BJ (cell line): ENCODE measurements at regions not wholly inside any gene's neighbourhood (a gene's known extent, or its start where the extent isn't known, plus 50 kb on each side); places are given as distances from the start of the nearest gene placed in this dataset.

Experiments
- CTCF ChIA-PET: fragments of 350-600 bp; formaldehyde crosslinking; extraction: SDS; loops from one replicate; lab custom pipeline; 2021; ENCODE audit warnings: antibody characterized with exemption, inconsistent platforms; lab: Yijun Ruan, JAX
- POLR2A ChIA-PET: fragments of 300-600 bp; sonication (Branson Sonifier 250); formaldehyde crosslinking; extraction: SDS; loops from one replicate; lab custom pipeline; 2021; ENCODE audit warnings: antibody characterized with exemption; lab: Charles Lee
- DNase-seq: peaks from one replicate; pipeline ENCODE4 v3.0.0-alpha.2; 2011; ENCODE audit warnings: low read depth
- H3K27me3 ChIP-seq: 2 replicates; pipeline ENCODE4 v1.6.0; 2011; ENCODE audit warnings: low read length; ENCODE audit not compliant: control insufficient read depth, insufficient read depth
- H3K36me3 ChIP-seq: 2 replicates; pipeline ENCODE4 v1.5.1; 2011; ENCODE audit warnings: low read length; ENCODE audit not compliant: control insufficient read depth, insufficient read depth
- H3K4me3 ChIP-seq: 2 replicates; pipeline ENCODE4 v1.5.1; 2011; ENCODE audit warnings: low read depth, mild to moderate bottlenecking, control low read depth, low read length
- TF ChIP-seq, protein P1 (sequence below): IDR thresholded peaks from 2 replicates; pipeline ENCODE4 v1.5.1; 2011; ENCODE audit warnings: low read depth, mild to moderate bottlenecking, control low read depth, inconsistent platforms, low read length, moderate library complexity; ENCODE audit not compliant: insufficient read depth

DNA sequence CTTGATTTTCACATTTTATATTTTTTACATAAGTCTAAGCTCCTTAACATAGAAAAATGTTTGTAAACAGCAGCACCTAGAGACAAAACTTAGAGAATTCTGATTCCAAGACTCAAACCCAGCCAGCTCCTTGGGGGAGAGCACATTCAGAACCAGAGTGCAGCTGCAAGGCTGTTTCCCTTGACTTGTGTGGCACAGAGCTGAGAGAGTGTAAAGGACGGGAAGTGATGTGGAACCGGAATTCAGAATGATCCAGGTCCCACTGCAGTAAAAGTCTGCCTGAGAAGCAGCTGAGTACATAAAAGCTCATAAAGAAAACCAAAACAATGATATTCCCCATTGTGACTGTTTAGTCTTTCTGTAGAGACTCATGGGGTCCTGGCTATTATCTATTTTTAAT lies 713.8 kb downstream of the RAB28 start:
- TF ChIP-seq, protein P1, sequence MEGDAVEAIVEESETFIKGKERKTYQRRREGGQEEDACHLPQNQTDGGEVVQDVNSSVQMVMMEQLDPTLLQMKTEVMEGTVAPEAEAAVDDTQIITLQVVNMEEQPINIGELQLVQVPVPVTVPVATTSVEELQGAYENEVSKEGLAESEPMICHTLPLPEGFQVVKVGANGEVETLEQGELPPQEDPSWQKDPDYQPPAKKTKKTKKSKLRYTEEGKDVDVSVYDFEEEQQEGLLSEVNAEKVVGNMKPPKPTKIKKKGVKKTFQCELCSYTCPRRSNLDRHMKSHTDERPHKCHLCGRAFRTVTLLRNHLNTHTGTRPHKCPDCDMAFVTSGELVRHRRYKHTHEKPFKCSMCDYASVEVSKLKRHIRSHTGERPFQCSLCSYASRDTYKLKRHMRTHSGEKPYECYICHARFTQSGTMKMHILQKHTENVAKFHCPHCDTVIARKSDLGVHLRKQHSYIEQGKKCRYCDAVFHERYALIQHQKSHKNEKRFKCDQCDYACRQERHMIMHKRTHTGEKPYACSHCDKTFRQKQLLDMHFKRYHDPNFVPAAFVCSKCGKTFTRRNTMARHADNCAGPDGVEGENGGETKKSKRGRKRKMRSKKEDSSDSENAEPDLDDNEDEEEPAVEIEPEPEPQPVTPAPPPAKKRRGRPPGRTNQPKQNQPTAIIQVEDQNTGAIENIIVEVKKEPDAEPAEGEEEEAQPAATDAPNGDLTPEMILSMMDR: no peak
- ChIA-PET POLR2A (no interaction called here), CTCF (no interaction called here)
- Histone ChIP-seq H3K4me3 (no peak overlapping the region), H3K36me3 (no peaks in the 10 kb centered on the region), H3K27me3 (no peaks in the 10 kb centered on the region)
- DNase-seq: no peak

GRCh38 chr4:12761694-12762093 lies 722.4 kb downstream of the RAB28 start:
- ChIA-PET CTCF (no interaction called here), POLR2A (no interaction called here)
- TF ChIP-seq, protein P1: no peak
- DNase-seq: no peak
- Histone ChIP-seq H3K27me3 (no peaks in the 10 kb centered on the region), H3K36me3 (no peaks in the 10 kb centered on the region), H3K4me3 (no peak overlapping the region)

- ChIA-PET POLR2A (no interaction called here), CTCF (no interaction called here)
- no peaks in the 10 kb centered on the region for H3K27me3 ChIP-seq
- H3K36me3 ChIP-seq: no peaks in the 10 kb centered on the region
- no peak overlapping the region for H3K4me3 ChIP-seq
- DNase-seq: no peak
- TF ChIP-seq, protein P1: no peak
Observed at GRCh38 chr4:12747154-12747553, 737.0 kb downstream of the RAB28 start.

DNA sequence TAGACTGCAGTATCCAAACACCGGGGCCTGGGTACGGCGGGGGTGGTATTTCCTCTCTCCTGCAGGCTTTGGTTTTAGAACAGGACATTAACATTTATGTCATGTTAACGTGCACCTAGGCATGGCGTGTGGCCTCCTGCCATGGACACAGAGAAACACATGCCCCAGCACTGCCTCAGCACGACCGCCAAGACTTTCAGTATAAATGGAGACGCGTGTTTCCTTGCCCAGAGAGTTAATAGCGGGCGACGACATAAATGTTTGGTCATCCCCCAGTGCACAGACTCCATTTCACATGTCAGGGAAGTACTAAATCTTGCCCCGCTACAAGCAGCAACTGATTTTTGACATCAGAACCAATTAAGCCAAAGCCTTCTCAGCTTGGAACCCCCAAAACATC lies 737.9 kb downstream of the RAB28 start:
- POLR2A ChIA-PET: no interaction called here

DNA sequence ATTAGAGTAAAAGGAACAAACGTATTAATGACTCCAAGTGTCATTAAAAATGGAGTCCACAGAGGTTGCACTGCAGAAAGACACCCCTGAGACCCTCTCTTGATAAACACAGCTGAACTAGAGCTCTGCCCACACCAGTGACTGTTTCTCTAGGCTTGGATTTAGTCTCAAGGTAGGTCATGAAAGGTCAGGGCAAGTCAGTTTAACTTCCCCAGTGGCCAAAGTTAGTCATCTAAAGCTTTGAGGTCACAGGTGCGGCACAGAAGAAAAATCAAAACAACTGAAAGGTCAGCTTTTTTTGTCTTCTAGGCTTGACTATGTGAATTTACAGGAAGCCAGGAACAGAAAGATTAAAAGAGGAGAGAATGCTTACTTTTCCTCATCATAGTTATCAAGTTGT lies 749.6 kb downstream of the RAB28 start:
- DNase-seq: no peak
- CTCF ChIA-PET: no interaction called here
- TF ChIP-seq, protein P1: no peak
- H3K4me3 ChIP-seq: no peak overlapping the region
- H3K36me3 ChIP-seq: no peaks in the 10 kb centered on the region
- no peaks in the 10 kb centered on the region for H3K27me3 ChIP-seq
- POLR2A ChIA-PET: no interaction called here

More for the DNA sequence above, 737.9 kb downstream of the RAB28 start:
- Histone ChIP-seq H3K4me3 (no peak overlapping the region), H3K36me3 (no peaks in the 10 kb centered on the region), H3K27me3 (no peaks in the 10 kb centered on the region)
- no peak for DNase-seq
- TF ChIP-seq, protein P1: no peak
- CTCF ChIA-PET: no interaction called here
